HG03565 (cell line): ENCODE measurements at regions not wholly inside any gene's neighbourhood (a gene's known extent, or its start where the extent isn't known, plus 50 kb on each side); places are given as distances from the start of the nearest gene placed in this dataset.
"Not testable (repeated sequence)": the region's sequence is repeated elsewhere in the genome, so short reads cannot be mapped to it uniquely, and the experiment has no call there.

Experiments used
- ATAC-seq: cut with Tn5 transposase; IDR thresholded peaks from one replicate; pipeline ENCODE4 v1.9.1; 2021; ENCODE audit warnings: mild to moderate bottlenecking, moderate library complexity; ENCODE audit not compliant: unreplicated experiment

- no peak for ATAC-seq
Measured at GRCh38 chr2:76178610-76179009, 467.9 kb upstream of the GCFC2 start.

- no peak for ATAC-seq
Measured at GRCh38 chr2:76175295-76175694, 464.6 kb upstream of the GCFC2 start.

- no peak for ATAC-seq
Measured at GRCh38 chr2:76174505-76174904, 463.8 kb upstream of the GCFC2 start.

- ATAC-seq, result not testable (repeated sequence)
Measured at GRCh38 chr2:76173206-76173605, 462.5 kb upstream of the GCFC2 start.

- ATAC-seq, result not testable (repeated sequence)
Measured at GRCh38 chr2:76172154-76172595, 461.5 kb upstream of the GCFC2 start.

GRCh38 chr2:76170856-76171255 lies 460.1 kb upstream of the GCFC2 start:
- no peak for ATAC-seq

- no peak for ATAC-seq
Measured at GRCh38 chr2:76170009-76170384, 459.3 kb upstream of the GCFC2 start.

GRCh38 chr2:76169276-76170008 lies 458.7 kb upstream of the GCFC2 start:
- no peak for ATAC-seq

GRCh38 chr2:76163860-76164259 lies 453.1 kb upstream of the GCFC2 start:
- ATAC-seq, result no peak

- ATAC-seq, result no peak
Measured at GRCh38 chr2:76160670-76161069, 450.0 kb upstream of the GCFC2 start.

- ATAC-seq, result no peak
Measured at GRCh38 chr2:76159042-76159648, 448.4 kb upstream of the GCFC2 start.

- no peak for ATAC-seq
Measured at GRCh38 chr2:76157531-76157930, 446.8 kb upstream of the GCFC2 start.

- ATAC-seq, result no peak
Measured at GRCh38 chr2:76154981-76155380, 444.3 kb upstream of the GCFC2 start.

- ATAC-seq, result no peak
Measured at GRCh38 chr2:76149846-76150245, 439.1 kb upstream of the GCFC2 start.

GRCh38 chr2:76139303-76139702 lies 428.6 kb upstream of the GCFC2 start:
- ATAC-seq, result not testable (repeated sequence)

GRCh38 chr2:76128622-76129021 lies 417.9 kb upstream of the GCFC2 start:
- ATAC-seq, result no peak

GRCh38 chr2:76120176-76120575 lies 409.5 kb upstream of the GCFC2 start:
- ATAC-seq, result no peak

GRCh38 chr2:76089683-76090082 lies 379.0 kb upstream of the GCFC2 start:
- no peak for ATAC-seq

GRCh38 chr2:76083248-76083647 lies 372.5 kb upstream of the GCFC2 start:
- no peak for ATAC-seq

- ATAC-seq, result no peak
Measured at GRCh38 chr2:76082509-76082908, 371.8 kb upstream of the GCFC2 start.

GRCh38 chr2:76080154-76080553 lies 369.4 kb upstream of the GCFC2 start:
- ATAC-seq, result no peak

GRCh38 chr2:76075126-76075525 lies 364.4 kb upstream of the GCFC2 start:
- ATAC-seq, result no peak
